UCSD-AML1 (cell line): ENCODE measurements at regions not wholly inside any gene's neighbourhood (a gene's known extent, or its start where the extent isn't known, plus 50 kb on each side); places are given as distances from the start of the nearest gene placed in this dataset.

Experiments used
- DNase-seq: peaks from one replicate; lab custom pipeline; 2025; ENCODE audit not compliant: unreplicated experiment; lab: John Stamatoyannopoulos, UW

- no peak for DNase-seq
Observed at GRCh38 chr4:104418286-104418685, 76.4 kb downstream of the CXXC4 start.

DNA sequence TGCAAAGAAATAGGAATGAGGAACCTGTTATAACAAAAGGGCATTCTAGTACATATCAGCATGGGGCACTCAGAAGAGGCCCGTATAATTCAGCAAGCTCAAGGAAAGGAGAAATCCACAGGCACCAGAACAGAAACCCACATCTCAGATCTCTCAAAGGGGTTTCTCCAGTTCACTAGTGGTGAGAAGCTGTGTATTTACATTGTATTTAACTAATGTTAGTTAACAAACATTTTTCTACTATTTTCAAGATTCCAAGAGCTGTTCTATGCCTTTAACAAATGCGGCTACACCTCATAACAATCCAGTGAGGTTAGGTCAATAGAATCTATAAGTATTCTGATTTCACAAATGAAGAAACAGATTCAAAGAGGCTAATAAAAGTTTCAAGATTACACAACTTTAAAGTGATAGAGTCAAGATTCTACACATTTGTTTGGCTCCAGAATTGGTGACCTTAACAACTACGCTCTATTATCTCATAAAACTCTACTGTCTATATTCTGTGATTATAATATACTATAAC lies 77.3 kb downstream of the CXXC4 start:
- DNase-seq, result no peak

- DNase-seq, result no peak
Observed at GRCh38 chr4:104416725-104417356, 77.9 kb downstream of the CXXC4 start.

DNA sequence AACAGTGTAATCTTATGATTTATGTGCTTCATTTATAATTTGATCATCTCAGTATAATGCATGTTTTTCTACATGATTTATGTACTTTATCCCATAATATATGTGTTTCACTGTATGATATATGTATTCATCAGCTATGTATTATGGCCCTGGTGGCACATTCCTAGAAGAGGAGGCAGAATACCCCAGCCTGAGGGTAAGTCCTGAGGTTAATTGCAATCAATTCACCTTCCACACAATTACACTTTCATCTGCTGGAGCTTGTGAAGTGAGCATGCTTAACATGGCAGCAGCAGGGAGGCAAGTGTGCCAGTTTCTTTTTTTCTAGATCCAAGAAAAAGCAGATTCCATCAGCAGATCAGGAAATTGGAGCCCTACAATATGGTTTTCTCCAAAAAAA lies 81.2 kb downstream of the CXXC4 start:
- no peak for DNase-seq

DNA sequence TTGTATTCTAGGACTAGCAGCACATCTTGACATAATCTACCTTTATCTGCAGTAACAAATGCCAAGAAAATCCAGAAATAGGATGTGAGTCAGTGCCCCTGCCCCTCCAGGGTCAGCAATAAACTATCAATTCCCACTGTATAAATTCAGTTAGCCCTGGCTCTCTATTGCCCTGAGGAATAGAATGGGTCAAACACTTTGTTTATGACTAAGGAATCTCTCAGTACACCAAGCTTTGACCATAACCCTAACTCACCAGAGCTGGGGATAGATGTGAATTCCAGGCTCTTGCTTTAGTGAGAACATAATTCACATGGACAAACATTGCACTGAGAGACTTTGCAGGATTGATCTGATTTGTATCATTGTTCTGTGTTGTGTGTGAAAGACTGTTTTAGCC lies 82.3 kb downstream of the CXXC4 start:
- no peak for DNase-seq

DNA sequence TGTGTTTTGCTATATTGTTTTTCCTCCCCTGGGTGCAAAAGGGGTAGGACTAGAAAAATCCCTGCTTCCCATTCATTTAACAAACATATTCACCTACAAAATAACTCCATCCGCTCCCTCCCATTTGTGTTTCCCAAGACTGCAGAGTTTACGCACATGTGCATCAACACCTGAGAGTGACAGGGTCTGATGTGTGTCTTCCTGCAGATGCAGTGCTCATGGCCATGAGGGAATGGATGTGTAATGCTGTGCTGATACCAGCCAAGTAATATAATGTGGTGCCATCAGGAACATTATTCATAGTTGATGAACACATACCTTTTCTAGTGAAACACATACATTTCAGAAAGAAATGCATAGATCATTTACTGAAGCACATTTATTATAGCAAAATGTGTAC lies 83.2 kb downstream of the CXXC4 start:
- no peak for DNase-seq

- no peak for DNase-seq
Observed at GRCh38 chr4:104408878-104409277, 85.8 kb downstream of the CXXC4 start.

DNA sequence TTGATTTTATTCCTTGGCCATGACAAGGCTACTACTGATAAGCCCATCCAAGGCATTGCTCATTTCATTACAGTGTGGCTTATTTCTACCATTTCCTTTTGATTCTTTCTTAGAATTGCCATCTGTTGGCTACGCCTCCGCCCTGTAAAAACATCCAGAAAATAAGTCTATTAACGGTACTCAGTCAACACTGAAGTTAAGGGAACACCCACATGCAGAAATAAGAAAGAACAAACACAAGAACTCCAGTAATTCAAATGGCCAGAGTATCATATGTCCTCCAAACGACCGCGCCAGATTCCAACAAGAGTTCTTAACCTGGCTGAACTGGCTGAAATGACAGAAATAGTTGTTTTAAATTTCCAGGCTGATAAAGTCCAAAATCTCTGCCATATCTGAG lies 90.3 kb downstream of the CXXC4 start:
- DNase-seq, result no peak

- DNase-seq, result no peak
Observed at GRCh38 chr4:104395168-104395614, 99.5 kb downstream of the CXXC4 start.

- DNase-seq, result no peak
Observed at GRCh38 chr4:104394406-104395167, 100.1 kb downstream of the CXXC4 start.

DNA sequence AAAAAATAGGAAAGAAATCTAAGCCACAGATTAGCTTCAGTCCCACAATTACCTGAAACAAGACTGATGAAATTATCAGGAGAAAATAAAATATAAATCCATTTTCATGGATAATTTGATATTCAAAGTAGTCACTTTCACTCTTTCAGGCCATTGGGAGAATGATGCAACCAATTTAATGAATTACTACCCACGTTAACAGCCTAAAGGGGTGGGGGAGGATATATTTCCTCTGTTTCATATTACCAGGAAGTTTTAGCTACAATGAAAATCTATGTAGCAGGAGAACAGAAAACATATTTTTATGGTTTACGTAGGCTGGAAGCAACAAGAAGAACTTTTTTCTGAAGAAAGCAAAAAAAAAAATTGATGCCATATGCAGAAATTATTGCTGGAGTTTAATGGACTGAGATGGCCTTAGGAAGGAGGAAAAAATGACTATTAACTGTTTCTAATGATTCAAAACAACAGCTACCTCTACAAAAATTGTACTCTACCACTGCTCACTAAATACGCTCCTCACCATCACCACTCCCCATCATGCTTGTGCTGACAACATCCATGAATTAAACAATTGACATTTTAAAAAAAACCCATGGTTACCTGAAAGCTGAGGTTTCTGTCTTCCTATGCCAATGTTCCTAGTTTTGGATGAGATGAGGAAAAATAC lies 100.9 kb downstream of the CXXC4 start:
- no peak for DNase-seq

- no peak for DNase-seq
Observed at GRCh38 chr4:104385713-104386112, 109.0 kb downstream of the CXXC4 start.

GRCh38 chr4:104382961-104383360 lies 111.7 kb downstream of the CXXC4 start:
- DNase-seq, result no peak

GRCh38 chr4:104381729-104382128 lies 113.0 kb downstream of the CXXC4 start:
- DNase-seq, result no peak

DNA sequence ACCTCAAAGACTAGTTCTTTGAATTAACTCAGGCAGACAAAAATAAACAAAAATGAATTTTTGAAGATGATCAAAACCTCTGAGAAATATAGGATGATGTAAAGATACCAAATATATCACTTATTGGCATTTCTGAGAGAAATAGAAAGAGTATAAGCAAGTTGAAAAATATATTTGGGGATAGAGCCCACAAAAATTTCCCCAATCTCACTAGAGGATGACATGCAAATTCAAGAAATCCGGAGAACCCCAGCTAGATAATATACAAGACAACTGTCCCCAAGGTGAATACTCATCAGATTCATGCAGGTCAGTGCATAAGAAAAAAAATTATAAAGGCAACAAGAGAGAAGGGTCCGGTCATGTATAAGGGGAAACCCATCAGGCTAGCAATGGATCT lies 129.1 kb downstream of the CXXC4 start:
- DNase-seq, result no peak

DNA sequence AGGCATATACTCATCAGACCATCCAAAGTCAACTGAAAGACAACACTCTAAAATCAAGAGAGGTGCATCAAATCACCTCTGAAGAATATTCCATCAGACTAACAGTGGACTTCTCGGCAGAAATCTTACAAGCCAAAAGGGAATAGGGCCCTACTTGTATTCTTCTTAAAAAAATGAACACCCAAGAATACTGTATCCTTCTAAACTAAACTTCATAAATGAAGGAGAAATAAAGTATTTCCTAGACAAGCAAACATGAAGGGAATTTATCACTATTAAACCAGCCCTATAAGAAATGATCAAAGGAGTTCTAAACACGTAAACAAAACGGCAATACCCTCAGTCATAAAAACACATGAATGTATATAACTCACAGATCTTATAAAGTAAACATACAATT lies 141.2 kb downstream of the CXXC4 start:
- no peak for DNase-seq

GRCh38 chr4:104352211-104352610 lies 142.5 kb downstream of the CXXC4 start:
- DNase-seq, result no peak

GRCh38 chr4:104351706-104352105 lies 143.0 kb downstream of the CXXC4 start:
- no peak for DNase-seq

DNA sequence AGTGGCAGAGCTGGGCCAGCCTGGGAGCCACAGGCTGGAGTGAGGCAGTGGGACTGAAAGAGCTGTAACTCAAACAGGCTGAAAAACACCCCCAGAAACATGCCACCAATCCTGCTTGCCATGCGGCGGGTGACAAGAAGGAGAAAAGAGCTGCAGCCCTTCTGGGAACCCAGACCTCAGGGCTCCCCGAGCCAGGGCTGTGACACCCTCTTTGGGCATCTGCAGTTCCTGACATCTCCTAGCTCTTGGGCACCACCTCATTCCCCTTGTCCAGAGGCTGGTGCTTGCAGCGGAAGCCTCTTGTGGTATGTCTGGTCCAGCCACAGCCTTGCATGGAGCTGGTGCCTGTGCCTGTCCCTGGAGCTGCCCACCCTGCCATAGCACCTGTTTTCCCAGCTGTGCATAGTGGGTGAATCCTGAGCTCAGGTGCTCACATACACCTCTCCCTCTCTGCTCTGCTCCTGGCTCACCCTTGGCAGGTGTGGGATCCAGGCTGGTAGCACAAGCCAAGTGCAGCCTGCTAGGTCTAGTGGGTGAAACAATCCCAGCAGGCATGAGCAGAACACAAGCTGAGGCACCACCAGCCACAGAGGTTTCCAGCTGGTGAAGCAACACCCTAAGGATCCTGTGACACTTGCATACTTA lies 149.0 kb downstream of the CXXC4 start:
- DNase-seq, result no peak

DNA sequence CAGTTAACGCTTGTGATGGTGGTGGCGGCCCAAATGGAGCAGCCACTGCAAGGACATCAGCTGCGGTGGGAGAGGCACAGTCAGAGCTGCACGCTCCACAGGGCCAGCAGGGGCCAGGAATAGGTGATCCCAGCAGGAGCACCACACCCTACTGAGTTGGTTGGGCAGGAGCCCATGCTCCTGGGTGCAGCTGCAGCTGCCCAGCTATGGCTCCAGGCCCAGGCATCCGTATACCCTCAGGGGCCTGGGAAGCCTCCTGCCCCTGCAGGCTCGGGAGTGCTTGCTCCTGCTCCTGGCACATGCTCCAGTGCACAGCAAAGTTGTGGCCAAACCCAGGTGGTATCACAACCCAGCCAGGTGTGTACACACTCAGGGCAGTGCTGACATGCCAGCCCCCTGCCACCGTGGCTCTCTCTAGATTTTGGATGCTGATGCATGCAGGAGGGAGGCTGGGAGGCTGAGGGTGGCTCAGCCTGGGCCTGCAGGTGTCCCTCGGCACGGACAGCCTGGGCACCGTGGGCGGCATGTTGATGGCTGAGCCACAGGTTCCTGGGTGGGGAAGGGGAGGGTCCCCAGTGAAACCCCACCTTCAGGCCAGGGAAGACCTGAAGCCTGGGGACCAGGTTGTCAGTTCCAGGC lies 150.2 kb downstream of the CXXC4 start:
- DNase-seq, result no peak

DNA sequence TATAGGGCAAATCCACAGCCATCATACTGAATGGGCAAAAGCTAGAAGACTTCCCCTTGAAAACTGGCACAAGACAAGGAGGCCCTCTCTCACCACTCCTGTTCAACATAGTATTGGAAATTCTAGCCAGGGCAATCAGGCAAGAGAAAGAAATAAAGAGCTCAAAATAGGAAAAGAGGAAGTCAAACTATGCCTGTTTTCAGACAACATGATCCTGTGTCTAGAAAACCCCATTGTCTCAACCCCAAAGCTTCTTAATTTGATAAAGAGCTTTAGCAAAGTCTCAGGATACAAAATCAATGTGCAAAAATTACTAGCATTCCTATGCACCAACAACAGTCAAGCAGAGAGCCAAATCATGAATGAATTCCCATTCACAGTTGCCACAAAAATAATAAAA lies 160.3 kb downstream of the CXXC4 start:
- DNase-seq, result no peak
